ENCODE measurements at regions not wholly inside any gene's neighbourhood (a gene's known extent, or its start where the extent isn't known, plus 50 kb on each side); places are given as distances from the start of the nearest gene placed in this dataset.

DNA sequence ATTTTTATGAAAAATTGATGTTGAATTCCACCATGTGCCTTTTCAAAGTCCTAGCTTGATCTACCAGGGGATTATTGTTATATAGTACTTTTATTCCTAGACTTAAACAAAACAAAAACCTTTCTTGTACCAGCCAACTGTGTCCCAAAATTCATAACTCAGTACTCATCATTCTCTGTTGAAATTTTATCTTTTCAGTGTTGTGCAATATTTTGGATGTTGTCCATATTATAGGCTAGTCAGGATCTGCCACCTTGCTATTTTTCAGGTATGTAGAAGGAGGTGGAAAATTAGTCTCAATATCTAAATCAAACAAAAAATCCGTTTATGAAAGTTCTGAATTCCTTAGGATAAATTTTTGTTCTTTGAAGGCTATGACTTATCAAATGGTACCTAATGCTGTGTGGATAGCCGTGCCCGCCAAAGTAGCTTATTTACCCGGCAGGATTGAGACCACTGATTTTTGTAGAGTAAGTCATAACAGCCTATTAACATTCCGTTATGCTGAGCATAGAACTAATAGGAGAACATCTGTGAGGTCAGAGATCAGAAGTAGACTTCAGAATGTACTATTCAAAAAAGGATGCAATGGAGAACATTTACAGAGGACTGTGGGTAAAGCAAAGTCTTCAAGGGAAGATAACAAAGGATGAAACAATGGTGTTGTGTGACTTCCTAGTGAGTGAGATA lies 304.7 kb downstream of the SOX4 start:
- Histone ChIP-seq H3K4me1 (ENCODE audit: control insufficient read depth in 4 of 4, insufficient read depth in 4 of 4, low read length in 3 of 4) (peaks cover 0 to 2% (median 0%) of the 10 kb centered on the region in 4 donors), H3K9me3 (ENCODE audit: control insufficient read depth in 4 of 4, low read length in 3 of 4) (no peaks in the 10 kb centered on the region), H3K27me3 (ENCODE audit: control insufficient read depth in 4 of 4, insufficient read depth in 4 of 4, low read length in 3 of 4) (no peaks in the 10 kb centered on the region), H3K9ac (ENCODE audit: low read depth in 1 of 2, low read length in 2 of 2) (no peak overlapping the region), H3K36me3 (ENCODE audit: control insufficient read depth in 4 of 4, insufficient read depth in 3 of 4, low read depth in 1 of 4, low read length in 3 of 4) (no peaks in the 10 kb centered on the region), H3K4me3 (ENCODE audit: low read depth in 1 of 3, low read length in 3 of 3) (no peak overlapping the region), H3K27ac (ENCODE audit: low read depth in 1 of 2, low read length in 2 of 2) (no peak overlapping the region)
- DNase-seq (ENCODE audit: low spot score), result no peak
- 85% methylated on average over 5 of the region's 5 CpGs for WGBS
- TF ChIP-seq SP1 (IDR thresholded peaks at IDR 0.05), result no peak
- TF ChIP-seq, protein P1, sequence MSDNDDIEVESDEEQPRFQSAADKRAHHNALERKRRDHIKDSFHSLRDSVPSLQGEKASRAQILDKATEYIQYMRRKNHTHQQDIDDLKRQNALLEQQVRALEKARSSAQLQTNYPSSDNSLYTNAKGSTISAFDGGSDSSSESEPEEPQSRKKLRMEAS (IDR thresholded peaks at IDR 0.05), result no peak
- TF ChIP-seq GABPA (IDR thresholded peaks at IDR 0.05 in 1 of 2, conservative IDR thresholded peaks at IDR 0.05 in 1 of 2), result no peak
- no peak for TF ChIP-seq TAF1 (conservative IDR thresholded peaks at IDR 0.05)
- no peak for TF ChIP-seq EGR1 (IDR thresholded peaks at IDR 0.05; ENCODE audit: low read depth in 2 of 2)
- TF ChIP-seq YY1 (IDR thresholded peaks at IDR 0.05), result no peak
- TF ChIP-seq FOXA2 (IDR thresholded peaks at IDR 0.05), result no peak
- TF ChIP-seq, protein P2, sequence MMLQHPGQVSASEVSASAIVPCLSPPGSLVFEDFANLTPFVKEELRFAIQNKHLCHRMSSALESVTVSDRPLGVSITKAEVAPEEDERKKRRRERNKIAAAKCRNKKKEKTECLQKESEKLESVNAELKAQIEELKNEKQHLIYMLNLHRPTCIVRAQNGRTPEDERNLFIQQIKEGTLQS (IDR thresholded peaks at IDR 0.05), result no peak
- TF ChIP-seq HNF4A (conservative IDR thresholded peaks at IDR 0.05), result no peak
- TF ChIP-seq, protein P3, sequence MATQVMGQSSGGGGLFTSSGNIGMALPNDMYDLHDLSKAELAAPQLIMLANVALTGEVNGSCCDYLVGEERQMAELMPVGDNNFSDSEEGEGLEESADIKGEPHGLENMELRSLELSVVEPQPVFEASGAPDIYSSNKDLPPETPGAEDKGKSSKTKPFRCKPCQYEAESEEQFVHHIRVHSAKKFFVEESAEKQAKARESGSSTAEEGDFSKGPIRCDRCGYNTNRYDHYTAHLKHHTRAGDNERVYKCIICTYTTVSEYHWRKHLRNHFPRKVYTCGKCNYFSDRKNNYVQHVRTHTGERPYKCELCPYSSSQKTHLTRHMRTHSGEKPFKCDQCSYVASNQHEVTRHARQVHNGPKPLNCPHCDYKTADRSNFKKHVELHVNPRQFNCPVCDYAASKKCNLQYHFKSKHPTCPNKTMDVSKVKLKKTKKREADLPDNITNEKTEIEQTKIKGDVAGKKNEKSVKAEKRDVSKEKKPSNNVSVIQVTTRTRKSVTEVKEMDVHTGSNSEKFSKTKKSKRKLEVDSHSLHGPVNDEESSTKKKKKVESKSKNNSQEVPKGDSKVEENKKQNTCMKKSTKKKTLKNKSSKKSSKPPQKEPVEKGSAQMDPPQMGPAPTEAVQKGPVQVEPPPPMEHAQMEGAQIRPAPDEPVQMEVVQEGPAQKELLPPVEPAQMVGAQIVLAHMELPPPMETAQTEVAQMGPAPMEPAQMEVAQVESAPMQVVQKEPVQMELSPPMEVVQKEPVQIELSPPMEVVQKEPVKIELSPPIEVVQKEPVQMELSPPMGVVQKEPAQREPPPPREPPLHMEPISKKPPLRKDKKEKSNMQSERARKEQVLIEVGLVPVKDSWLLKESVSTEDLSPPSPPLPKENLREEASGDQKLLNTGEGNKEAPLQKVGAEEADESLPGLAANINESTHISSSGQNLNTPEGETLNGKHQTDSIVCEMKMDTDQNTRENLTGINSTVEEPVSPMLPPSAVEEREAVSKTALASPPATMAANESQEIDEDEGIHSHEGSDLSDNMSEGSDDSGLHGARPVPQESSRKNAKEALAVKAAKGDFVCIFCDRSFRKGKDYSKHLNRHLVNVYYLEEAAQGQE (IDR thresholded peaks at IDR 0.05), result no peak
- TF ChIP-seq, protein P4, sequence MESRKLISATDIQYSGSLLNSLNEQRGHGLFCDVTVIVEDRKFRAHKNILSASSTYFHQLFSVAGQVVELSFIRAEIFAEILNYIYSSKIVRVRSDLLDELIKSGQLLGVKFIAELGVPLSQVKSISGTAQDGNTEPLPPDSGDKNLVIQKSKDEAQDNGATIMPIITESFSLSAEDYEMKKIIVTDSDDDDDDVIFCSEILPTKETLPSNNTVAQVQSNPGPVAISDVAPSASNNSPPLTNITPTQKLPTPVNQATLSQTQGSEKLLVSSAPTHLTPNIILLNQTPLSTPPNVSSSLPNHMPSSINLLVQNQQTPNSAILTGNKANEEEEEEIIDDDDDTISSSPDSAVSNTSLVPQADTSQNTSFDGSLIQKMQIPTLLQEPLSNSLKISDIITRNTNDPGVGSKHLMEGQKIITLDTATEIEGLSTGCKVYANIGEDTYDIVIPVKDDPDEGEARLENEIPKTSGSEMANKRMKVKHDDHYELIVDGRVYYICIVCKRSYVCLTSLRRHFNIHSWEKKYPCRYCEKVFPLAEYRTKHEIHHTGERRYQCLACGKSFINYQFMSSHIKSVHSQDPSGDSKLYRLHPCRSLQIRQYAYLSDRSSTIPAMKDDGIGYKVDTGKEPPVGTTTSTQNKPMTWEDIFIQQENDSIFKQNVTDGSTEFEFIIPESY (IDR thresholded peaks at IDR 0.05), result no peak
- no peak for TF ChIP-seq RXRA (IDR thresholded peaks at IDR 0.05)
- TF ChIP-seq JUND (IDR thresholded peaks at IDR 0.05), result no peak
- TF ChIP-seq HNF4G (IDR thresholded peaks at IDR 0.05), result no peak
- no peak for TF ChIP-seq FOXA1 (IDR thresholded peaks at IDR 0.05)
- no peak for TF ChIP-seq NR2F2 (IDR thresholded peaks at IDR 0.05)
- TF ChIP-seq RAD21 (IDR thresholded peaks at IDR 0.05), result no peak

DNA sequence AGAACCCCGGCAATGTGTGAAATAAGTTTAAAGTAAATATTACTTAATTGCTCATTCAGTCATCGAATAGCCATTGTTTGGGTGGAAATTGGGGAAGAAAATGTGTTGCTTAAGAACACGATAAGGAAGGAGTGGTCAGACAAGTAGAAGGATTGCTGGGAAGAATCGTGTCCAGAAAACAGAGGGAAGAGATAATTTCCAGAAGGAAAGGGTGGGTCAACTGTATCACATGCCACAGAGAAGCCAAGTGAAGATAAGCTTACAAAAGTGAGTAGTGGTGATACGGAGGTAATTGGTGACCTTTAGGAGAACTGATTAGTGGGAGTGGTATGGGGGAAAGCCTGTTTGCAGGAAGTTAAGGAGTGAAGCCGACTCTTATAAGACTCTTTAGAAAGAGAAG lies 306.2 kb downstream of the SOX4 start:
- H3K9ac ChIP-seq (ENCODE audit: low read depth in 1 of 2, low read length in 2 of 2), result no peak overlapping the region
- 71% methylated on average over 6 of the region's 6 CpGs for WGBS
- no peaks in the 10 kb centered on the region for H3K27me3 ChIP-seq (ENCODE audit: control insufficient read depth in 4 of 4, insufficient read depth in 4 of 4, low read length in 3 of 4)
- DNase-seq (ENCODE audit: low spot score), result no peak
- no peaks in the 10 kb centered on the region for H3K36me3 ChIP-seq (ENCODE audit: control insufficient read depth in 4 of 4, insufficient read depth in 3 of 4, low read depth in 1 of 4, low read length in 3 of 4)
- no peak overlapping the region for H3K4me3 ChIP-seq (ENCODE audit: low read depth in 1 of 3, low read length in 3 of 3)
- no peaks in the 10 kb centered on the region for H3K9me3 ChIP-seq (ENCODE audit: control insufficient read depth in 4 of 4, low read length in 3 of 4)
- H3K27ac ChIP-seq (ENCODE audit: low read depth in 1 of 2, low read length in 2 of 2), result no peak overlapping the region
- TF ChIP-seq, protein P2 (IDR thresholded peaks at IDR 0.05), result no peak
- TF ChIP-seq GABPA (IDR thresholded peaks at IDR 0.05 in 1 of 2, conservative IDR thresholded peaks at IDR 0.05 in 1 of 2) (no peak), JUND (IDR thresholded peaks at IDR 0.05) (no peak), FOXA1 (IDR thresholded peaks at IDR 0.05) (no peak)
- TF ChIP-seq, protein P1 (IDR thresholded peaks at IDR 0.05), result no peak
- TF ChIP-seq, protein P4 (IDR thresholded peaks at IDR 0.05), result no peak
- TF ChIP-seq, protein P3 (IDR thresholded peaks at IDR 0.05), result no peak
- no peaks in the 10 kb centered on the region for H3K4me1 ChIP-seq (ENCODE audit: control insufficient read depth in 4 of 4, insufficient read depth in 4 of 4, low read length in 3 of 4)
